Stomach (tissue), 4 donors: ENCODE measurements at regions not wholly inside any gene's neighbourhood (a gene's known extent, or its start where the extent isn't known, plus 50 kb on each side); places are given as distances from the start of the nearest gene placed in this dataset.

Experiments used
- CTCF ChIP-seq, 7 experiments: fragments of 450-650 bp in 4 of 7; fragments of 200-600 bp in 3 of 7; sonication (generic) in 3 of 7; IDR thresholded peaks; one replicate each; pipeline ENCODE4 v1.5.1; 2016 to 2019; ENCODE audit warnings: antibody characterized with exemption in 7 of 7, control low read depth in 2 of 7, mild to moderate bottlenecking in 1 of 7
- EP300 ChIP-seq: sonication (generic); formaldehyde crosslinking; IDR thresholded peaks from one replicate; pipeline ENCODE4 v1.6.1; 2017; ENCODE audit warnings: antibody characterized with exemption
- POLR2A ChIP-seq, 4 donors: fragments of 450-650 bp; IDR thresholded peaks; one replicate each; pipeline ENCODE4 v1.6.1; 2016; ENCODE audit warnings: antibody characterized with exemption in 4 of 4, control low read depth in 2 of 4, mild to moderate bottlenecking in 1 of 4, moderate library complexity in 1 of 4
- POLR2AphosphoS5 ChIP-seq, 3 donors: sonication (generic); formaldehyde crosslinking; IDR thresholded peaks; one replicate each; pipeline ENCODE4 v1.6.1; 2016; ENCODE audit warnings: antibody characterized with exemption in 3 of 3

DNA sequence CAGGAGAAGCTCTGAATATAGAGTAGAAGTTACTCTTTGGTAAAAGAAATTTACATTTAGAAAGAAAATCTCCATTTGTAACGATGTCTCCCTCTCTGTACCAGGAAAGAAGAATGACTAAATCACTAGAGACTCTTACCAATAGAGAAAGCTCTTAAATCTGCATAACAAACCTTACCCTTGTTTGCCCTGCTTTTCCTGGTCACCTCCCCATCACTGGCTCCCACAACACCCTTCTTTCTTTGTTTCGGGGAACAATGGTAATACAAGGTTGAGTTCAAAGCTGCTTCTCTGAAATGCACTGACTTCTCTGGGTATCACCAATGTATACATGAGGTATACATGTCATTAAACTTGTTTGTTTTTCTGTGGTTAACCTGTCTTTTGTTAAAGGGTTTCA is 351.1 kb upstream of the FLRT2 start:
- TF ChIP-seq POLR2A (IDR thresholded peaks at IDR 0.05): no peak
- TF ChIP-seq CTCF (IDR thresholded peaks at IDR 0.05): no peak
- no peak for TF ChIP-seq POLR2AphosphoS5 (IDR thresholded peaks at IDR 0.05)
- no peak for TF ChIP-seq EP300
